Mesendoderm (in vitro differentiated cells): ENCODE measurements at regions not wholly inside any gene's neighbourhood (a gene's known extent, or its start where the extent isn't known, plus 50 kb on each side); places are given as distances from the start of the nearest gene placed in this dataset.
"Not testable (repeated sequence)": the region's sequence is repeated elsewhere in the genome, so short reads cannot be mapped to it uniquely, and the experiment has no call there.

Experiments used
- DNase-seq: peaks from one replicate; pipeline ENCODE4 v3.0.0; 2013
- H2AK5ac ChIP-seq: 2 replicates; pipeline ENCODE4 v1.6.1; 2013; ENCODE audit warnings: low read length, inconsistent platforms
- H2BK120ac ChIP-seq: 2 replicates; pipeline ENCODE4 v1.6.1; 2013; ENCODE audit warnings: low read depth, mild to moderate bottlenecking, low read length, moderate library complexity, mixed read lengths
- H2BK15ac ChIP-seq: replicated peaks from 2 replicates; pipeline ENCODE4 v1.6.1; 2013; ENCODE audit warnings: low read depth, mild to moderate bottlenecking, moderate library complexity
- H2BK5ac ChIP-seq: 2 replicates; pipeline ENCODE4 v1.6.1; 2013; ENCODE audit warnings: low read length, inconsistent platforms
- H3K18ac ChIP-seq: 2 replicates; pipeline ENCODE4 v1.6.1; 2013; ENCODE audit warnings: mild to moderate bottlenecking, low read length, mixed read lengths
- H3K23ac ChIP-seq: one replicate; pipeline ENCODE4 v1.6.1; 2013; ENCODE audit warnings: low read length
- H3K27ac ChIP-seq: 2 replicates; pipeline ENCODE4 v1.5.1; 2013; ENCODE audit warnings: low read depth, mild to moderate bottlenecking, inconsistent platforms, low read length, moderate library complexity
- H3K27me3 ChIP-seq: 2 replicates; pipeline ENCODE4 v1.6.1; 2013; ENCODE audit warnings: low read length, control low read depth, mild to moderate bottlenecking, inconsistent platforms; ENCODE audit not compliant: insufficient read depth, poor library complexity
- H3K36me3 ChIP-seq: 2 replicates; pipeline ENCODE4 v1.6.1; 2013; ENCODE audit warnings: low read length, inconsistent platforms; ENCODE audit not compliant: control insufficient read depth, insufficient read depth
- H3K4ac ChIP-seq: one replicate; pipeline ENCODE4 v1.6.1; 2013; ENCODE audit warnings: low read depth, mild to moderate bottlenecking, low read length, moderate library complexity
- H3K4me1 ChIP-seq: 2 replicates; pipeline ENCODE4 v1.6.1; 2013; ENCODE audit warnings: low read depth, low read length, inconsistent platforms; ENCODE audit not compliant: control insufficient read depth
- H3K4me2 ChIP-seq: 2 replicates; pipeline ENCODE4 v1.6.1; 2013; ENCODE audit warnings: low read length
- H3K4me3 ChIP-seq: 2 replicates; pipeline ENCODE4 v1.5.1; 2013; ENCODE audit warnings: mild to moderate bottlenecking, low read length
- H3K56ac ChIP-seq: one replicate; pipeline ENCODE4 v1.6.1; 2013; ENCODE audit warnings: low read length
- H3K79me1 ChIP-seq: 2 replicates; pipeline ENCODE4 v1.6.1; 2013; ENCODE audit warnings: low read length, inconsistent platforms
- H3K79me2 ChIP-seq: 2 replicates; pipeline ENCODE4 v1.6.1; 2013; ENCODE audit warnings: mild to moderate bottlenecking, low read length; ENCODE audit not compliant: control insufficient read depth, insufficient read depth
- H3K9ac ChIP-seq: 2 replicates; pipeline ENCODE4 v1.6.1; 2013; ENCODE audit warnings: low read length, inconsistent platforms
- H4K5ac ChIP-seq: one replicate; pipeline ENCODE4 v1.6.1; 2013; ENCODE audit warnings: low read length
- H4K8ac ChIP-seq: one replicate; pipeline ENCODE4 v1.6.1; 2013; ENCODE audit warnings: low read depth, mild to moderate bottlenecking, control low read depth, low read length, moderate library complexity
- WGBS: extraction: QIAGEN DNeasy Blood & Tissue Kit; methylation state at CpG from one replicate; pipeline ENCODE4 v1.1.7; 2013; ENCODE audit warnings: low lambda C conversion rate, missing lambda C conversion rate; ENCODE audit not compliant: insufficient coverage; ENCODE audit errors: extremely low coverage; 5-methylcytosine and 5-hydroxymethylcytosine counted together

GRCh38 chr16:52308051-52308450 lies 238.9 kb downstream of the TOX3 start:
- no CpG with 5 or more reads among the region's 3 CpGs for WGBS
- no peak overlapping the region for H4K5ac ChIP-seq
- no peaks in the 10 kb centered on the region for H3K79me2 ChIP-seq
- no peak overlapping the region for H3K23ac ChIP-seq
- no peak overlapping the region for H2AK5ac ChIP-seq
- no peak overlapping the region for H2BK120ac ChIP-seq
- no peak overlapping the region for H3K56ac ChIP-seq
- no peak overlapping the region for H3K27ac ChIP-seq
- H4K8ac ChIP-seq: no peak overlapping the region
- no peak overlapping the region for H3K4me3 ChIP-seq
- H3K4ac ChIP-seq: no peak overlapping the region
- no peak for DNase-seq
- H3K36me3 ChIP-seq: no peaks in the 10 kb centered on the region
- no peaks in the 10 kb centered on the region for H3K79me1 ChIP-seq
- H3K9ac ChIP-seq: no peak overlapping the region
- no peaks in the 10 kb centered on the region for H3K27me3 ChIP-seq
- H3K18ac ChIP-seq: no peak overlapping the region
- no peak overlapping the region for H3K4me2 ChIP-seq
- no peaks in the 10 kb centered on the region for H3K4me1 ChIP-seq
- no peak overlapping the region for H2BK15ac ChIP-seq
- H2BK5ac ChIP-seq: no peak overlapping the region

GRCh38 chr16:52301026-52301425 lies 245.9 kb downstream of the TOX3 start:
- H3K79me2 ChIP-seq: no peaks in the 10 kb centered on the region
- no peak overlapping the region for H3K56ac ChIP-seq
- no peak overlapping the region for H2BK5ac ChIP-seq
- H3K27ac ChIP-seq: no peak overlapping the region
- H3K4me2 ChIP-seq: no peak overlapping the region
- no peak overlapping the region for H3K23ac ChIP-seq
- H3K36me3 ChIP-seq: no peaks in the 10 kb centered on the region
- no peak overlapping the region for H3K4ac ChIP-seq
- H3K79me1 ChIP-seq: no peaks in the 10 kb centered on the region
- DNase-seq: no peak
- no peaks in the 10 kb centered on the region for H3K4me1 ChIP-seq
- no peaks in the 10 kb centered on the region for H3K27me3 ChIP-seq
- no peak overlapping the region for H2BK120ac ChIP-seq
- no peak overlapping the region for H2AK5ac ChIP-seq
- H4K5ac ChIP-seq: no peak overlapping the region
- H3K18ac ChIP-seq: no peak overlapping the region
- no peak overlapping the region for H4K8ac ChIP-seq
- no CpG with 5 or more reads among the region's 4 CpGs for WGBS
- no peak overlapping the region for H2BK15ac ChIP-seq
- no peak overlapping the region for H3K4me3 ChIP-seq
- no peak overlapping the region for H3K9ac ChIP-seq

GRCh38 chr16:52298769-52299168 lies 248.2 kb downstream of the TOX3 start:
- Histone ChIP-seq H3K27ac (no peak overlapping the region), H3K79me1 (no peaks in the 10 kb centered on the region), H3K9ac (no peak overlapping the region), H4K5ac (no peak overlapping the region), H3K4me3 (no peak overlapping the region), H2AK5ac (no peak overlapping the region), H4K8ac (no peak overlapping the region), H3K23ac (no peak overlapping the region), H3K4me2 (no peak overlapping the region), H3K4me1 (no peaks in the 10 kb centered on the region), H3K36me3 (no peaks in the 10 kb centered on the region), H3K4ac (no peak overlapping the region), H3K27me3 (no peaks in the 10 kb centered on the region), H3K56ac (no peak overlapping the region), H2BK15ac (no peak overlapping the region), H2BK120ac (no peak overlapping the region), H2BK5ac (no peak overlapping the region), H3K18ac (no peak overlapping the region), H3K79me2 (no peaks in the 10 kb centered on the region)
- DNase-seq: no peak

- H3K4me3 ChIP-seq, H3K4ac ChIP-seq, H3K79me1 ChIP-seq, H2BK15ac ChIP-seq, H3K27me3 ChIP-seq, H2BK5ac ChIP-seq, H2AK5ac ChIP-seq, DNase-seq, H2BK120ac ChIP-seq, H3K23ac ChIP-seq, H3K9ac ChIP-seq, H3K27ac ChIP-seq, H3K18ac ChIP-seq, H3K79me2 ChIP-seq, H4K8ac ChIP-seq, H3K56ac ChIP-seq, H3K4me2 ChIP-seq, H3K36me3 ChIP-seq, H3K4me1 ChIP-seq, H4K5ac ChIP-seq: not testable (repeated sequence)
- no CpG with 5 or more reads among the region's 4 CpGs for WGBS
Measured at GRCh38 chr16:52296706-52297315, 250.1 kb downstream of the TOX3 start.

- Histone ChIP-seq H2AK5ac (no peak overlapping the region), H3K9ac (no peak overlapping the region), H3K27ac (no peak overlapping the region), H3K36me3 (no peaks in the 10 kb centered on the region), H3K56ac (no peak overlapping the region), H4K5ac (no peak overlapping the region), H3K79me1 (no peaks in the 10 kb centered on the region), H2BK5ac (no peak overlapping the region), H3K23ac (no peak overlapping the region), H3K4me1 (no peaks in the 10 kb centered on the region), H3K4me2 (no peak overlapping the region), H2BK15ac (no peak overlapping the region), H3K18ac (no peak overlapping the region), H4K8ac (no peak overlapping the region), H3K4ac (no peak overlapping the region), H3K4me3 (no peak overlapping the region), H3K79me2 (no peaks in the 10 kb centered on the region), H2BK120ac (no peak overlapping the region), H3K27me3 (no peaks in the 10 kb centered on the region)
- no peak for DNase-seq
- WGBS: no CpG with 5 or more reads among the region's 2 CpGs
Measured at GRCh38 chr16:52296076-52296475, 250.9 kb downstream of the TOX3 start.

- H3K27me3 ChIP-seq: no peaks in the 10 kb centered on the region
- H4K8ac ChIP-seq: no peak overlapping the region
- no peak overlapping the region for H2BK15ac ChIP-seq
- no peaks in the 10 kb centered on the region for H3K79me2 ChIP-seq
- H4K5ac ChIP-seq: no peak overlapping the region
- H2BK5ac ChIP-seq: no peak overlapping the region
- H3K23ac ChIP-seq: no peak overlapping the region
- no peaks in the 10 kb centered on the region for H3K79me1 ChIP-seq
- no peak overlapping the region for H3K4me3 ChIP-seq
- H3K4me2 ChIP-seq: no peak overlapping the region
- H2AK5ac ChIP-seq: no peak overlapping the region
- WGBS: 100% methylated on average over 1 of the region's 3 CpGs
- no peak overlapping the region for H3K18ac ChIP-seq
- H2BK120ac ChIP-seq: no peak overlapping the region
- no peak overlapping the region for H3K27ac ChIP-seq
- no peak overlapping the region for H3K4ac ChIP-seq
- H3K4me1 ChIP-seq: no peaks in the 10 kb centered on the region
- no peak for DNase-seq
- no peak overlapping the region for H3K56ac ChIP-seq
- H3K9ac ChIP-seq: no peak overlapping the region
- no peaks in the 10 kb centered on the region for H3K36me3 ChIP-seq
Measured at GRCh38 chr16:52294660-52295059, 252.3 kb downstream of the TOX3 start.
